Prostate gland (tissue), 2 donors: ENCODE measurements at regions not wholly inside any gene's neighbourhood (a gene's known extent, or its start where the extent isn't known, plus 50 kb on each side); places are given as distances from the start of the nearest gene placed in this dataset.

Experiments used
- DNase-seq: peaks from one replicate; pipeline ENCODE4 v3.0.0-alpha.2; 2019; ENCODE audit warnings: low spot score
- H3K27ac ChIP-seq, 2 donors: fragments of 200-600 bp; sonication (generic); 2 replicates each; pipeline ENCODE4 v1.5.1; 2017 to 2019
- H3K27me3 ChIP-seq: fragments of 200-600 bp; sonication (generic); replicated peaks from 2 replicates; pipeline ENCODE4 v1.5.1; 2019; ENCODE audit not compliant: insufficient read depth
- H3K36me3 ChIP-seq, 2 donors: fragments of 200-600 bp; sonication (generic); 1 replicate in 1 of 2; 2 replicates in 1 of 2; pipeline versions ENCODE4 v1.5.1 to v1.8.1; 2017 to 2019
- H3K4me1 ChIP-seq: fragments of 200-600 bp; sonication (generic); replicated peaks from 2 replicates; pipeline ENCODE4 v1.5.1; 2019
- H3K4me3 ChIP-seq, 2 donors: fragments of 200-600 bp; sonication (generic); 2 replicates each; pipeline ENCODE4 v1.5.1; 2017 to 2019
- H3K9me3 ChIP-seq: fragments of 200-600 bp; sonication (generic); 2 replicates; pipeline ENCODE4 v1.5.1; 2017
- CTCF ChIP-seq, 4 experiments: fragments of 200-600 bp in 2 of 4; fragments of 450-650 bp in 2 of 4; sonication (generic) in 2 of 4; IDR thresholded peaks; 1 replicate in 3 of 4; 2 replicates in 1 of 4; pipeline ENCODE4 v1.5.1; 2016 to 2019; ENCODE audit warnings: antibody characterized with exemption in 4 of 4, mild to moderate bottlenecking in 2 of 4, moderate library complexity in 2 of 4
- POLR2A ChIP-seq: fragments of 450-650 bp; IDR thresholded peaks from one replicate; pipeline ENCODE4 v1.6.1; 2016; ENCODE audit warnings: antibody characterized with exemption, mild to moderate bottlenecking
- POLR2AphosphoS5 ChIP-seq: sonication (generic); formaldehyde crosslinking; IDR thresholded peaks from one replicate; pipeline ENCODE4 v1.6.1; 2017; ENCODE audit warnings: antibody characterized with exemption
- WGBS: methylation state at CpG from one replicate; pipeline ENCODE4 v1.1.5; 2018; 5-methylcytosine and 5-hydroxymethylcytosine counted together
- intact Hi-C: fragments of 100-400 bp; cut with DNase I; formaldehyde crosslinking; loops from one replicate; pipeline ENCODE4 v1.14.2; 2022

GRCh38 chr2:84052043-84052442, 407.0 kb downstream of the SUCLG1 start:
- Histone ChIP-seq H3K4me3 (no peak overlapping the region), H3K36me3 (no peaks in the 10 kb centered on the region), H3K4me1 (no peaks in the 10 kb centered on the region), H3K27ac (no peak overlapping the region), H3K27me3 (no peaks in the 10 kb centered on the region), H3K9me3 (no peaks in the 10 kb centered on the region)
- WGBS = 70% methylated on average over 2 of the region's 2 CpGs
- no peak for TF ChIP-seq POLR2AphosphoS5
- TF ChIP-seq POLR2A = no peak
- no peak for TF ChIP-seq CTCF (IDR thresholded peaks at IDR 0.05)
- DNase-seq = no peak
- intact Hi-C loops = no loop called here

DNA sequence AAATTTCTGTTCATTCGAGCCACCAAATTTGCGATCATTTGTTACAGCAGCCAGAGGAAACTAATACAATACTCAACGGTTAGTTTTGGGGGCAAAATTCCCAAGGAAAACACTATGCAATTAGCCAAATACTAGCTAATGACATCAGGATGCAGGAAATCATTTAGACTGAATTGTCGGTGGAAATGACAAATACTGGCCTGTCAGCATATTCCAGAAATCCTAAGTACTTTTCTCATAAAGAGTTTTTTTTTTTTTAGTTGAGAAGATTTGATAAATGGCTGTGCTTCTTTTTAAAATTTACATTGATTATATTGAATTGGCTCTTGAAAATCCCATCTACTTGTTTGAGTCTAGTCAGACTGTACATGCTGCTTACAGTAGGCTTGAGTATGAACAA, 410.1 kb downstream of the SUCLG1 start:
- no peaks in the 10 kb centered on the region for H3K9me3 ChIP-seq
- no peaks in the 10 kb centered on the region for H3K4me1 ChIP-seq
- H3K27me3 ChIP-seq = no peaks in the 10 kb centered on the region
- DNase-seq = no peak
- intact Hi-C loops = no loop called here
- H3K36me3 ChIP-seq = no peaks in the 10 kb centered on the region
- 91% methylated on average over 4 of the region's 4 CpGs for WGBS
- no peak overlapping the region for H3K27ac ChIP-seq
- TF ChIP-seq POLR2A (no peak), POLR2AphosphoS5 (no peak), CTCF (IDR thresholded peaks at IDR 0.05) (no peak)
- H3K4me3 ChIP-seq = no peak overlapping the region

GRCh38 chr2:84041506-84041905, 417.6 kb downstream of the SUCLG1 start:
- no peak overlapping the region for H3K4me3 ChIP-seq
- no peak overlapping the region for H3K27ac ChIP-seq
- DNase-seq = no peak
- TF ChIP-seq POLR2AphosphoS5 = no peak
- TF ChIP-seq POLR2A = no peak
- no peak for TF ChIP-seq CTCF (IDR thresholded peaks at IDR 0.05)
- H3K9me3 ChIP-seq = no peaks in the 10 kb centered on the region
- H3K4me1 ChIP-seq = no peaks in the 10 kb centered on the region
- intact Hi-C loops = no loop called here
- WGBS = 22% methylated on average over 3 of the region's 3 CpGs
- no peaks in the 10 kb centered on the region for H3K36me3 ChIP-seq
- no peaks in the 10 kb centered on the region for H3K27me3 ChIP-seq

GRCh38 chr2:84040281-84040680, 418.8 kb downstream of the SUCLG1 start:
- Histone ChIP-seq H3K4me3 (no peak overlapping the region), H3K27ac (no peak overlapping the region), H3K27me3 (no peaks in the 10 kb centered on the region), H3K9me3 (no peaks in the 10 kb centered on the region), H3K36me3 (no peaks in the 10 kb centered on the region), H3K4me1 (no peaks in the 10 kb centered on the region)
- intact Hi-C loops = no loop called here
- TF ChIP-seq POLR2A (no peak), CTCF (IDR thresholded peaks at IDR 0.05) (no peak), POLR2AphosphoS5 (no peak)
- no peak for DNase-seq
- WGBS = 91% methylated on average over 3 of the region's 13 CpGs

- intact Hi-C loops = no loop called here
- Histone ChIP-seq H3K27ac (no peak overlapping the region), H3K27me3 (no peaks in the 10 kb centered on the region), H3K4me1 (no peaks in the 10 kb centered on the region), H3K9me3 (no peaks in the 10 kb centered on the region), H3K4me3 (no peak overlapping the region), H3K36me3 (no peaks in the 10 kb centered on the region)
- no peak for TF ChIP-seq CTCF (IDR thresholded peaks at IDR 0.05)
- TF ChIP-seq POLR2A = no peak
- TF ChIP-seq POLR2AphosphoS5 = no peak
- DNase-seq = no peak
- 7% methylated on average over 2 of the region's 2 CpGs for WGBS
Observed at GRCh38 chr2:84038866-84039265, 420.2 kb downstream of the SUCLG1 start.
